ENCODE measurements at regions not wholly inside any gene's neighbourhood (a gene's known extent, or its start where the extent isn't known, plus 50 kb on each side); places are given as distances from the start of the nearest gene placed in this dataset.

DNA sequence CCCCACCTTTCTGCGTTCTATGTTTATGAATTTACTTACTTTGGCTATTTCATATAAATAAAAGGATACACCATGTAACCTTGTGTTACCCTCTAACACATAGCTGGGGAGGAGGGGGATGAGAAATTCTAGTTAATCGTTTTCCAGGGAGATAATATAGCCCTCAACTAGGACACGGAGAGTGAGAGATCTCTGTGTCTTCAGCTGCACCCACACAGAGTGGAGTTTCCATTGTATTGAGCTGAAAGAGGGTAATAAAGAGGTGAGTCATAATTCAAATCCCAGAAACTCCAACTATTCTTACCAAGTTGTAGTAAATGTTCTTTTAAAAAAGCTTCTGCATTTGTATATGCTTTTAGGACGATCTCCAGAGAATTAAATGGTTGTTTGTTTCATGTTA lies 110.1 kb upstream of the SULT1C3 start:
- DNase-seq (ENCODE audit: low read depth), result no peak
- H3K4me3 ChIP-seq (ENCODE audit: low read depth, low read length), result no peak overlapping the region
- TF ChIP-seq, protein P1, sequence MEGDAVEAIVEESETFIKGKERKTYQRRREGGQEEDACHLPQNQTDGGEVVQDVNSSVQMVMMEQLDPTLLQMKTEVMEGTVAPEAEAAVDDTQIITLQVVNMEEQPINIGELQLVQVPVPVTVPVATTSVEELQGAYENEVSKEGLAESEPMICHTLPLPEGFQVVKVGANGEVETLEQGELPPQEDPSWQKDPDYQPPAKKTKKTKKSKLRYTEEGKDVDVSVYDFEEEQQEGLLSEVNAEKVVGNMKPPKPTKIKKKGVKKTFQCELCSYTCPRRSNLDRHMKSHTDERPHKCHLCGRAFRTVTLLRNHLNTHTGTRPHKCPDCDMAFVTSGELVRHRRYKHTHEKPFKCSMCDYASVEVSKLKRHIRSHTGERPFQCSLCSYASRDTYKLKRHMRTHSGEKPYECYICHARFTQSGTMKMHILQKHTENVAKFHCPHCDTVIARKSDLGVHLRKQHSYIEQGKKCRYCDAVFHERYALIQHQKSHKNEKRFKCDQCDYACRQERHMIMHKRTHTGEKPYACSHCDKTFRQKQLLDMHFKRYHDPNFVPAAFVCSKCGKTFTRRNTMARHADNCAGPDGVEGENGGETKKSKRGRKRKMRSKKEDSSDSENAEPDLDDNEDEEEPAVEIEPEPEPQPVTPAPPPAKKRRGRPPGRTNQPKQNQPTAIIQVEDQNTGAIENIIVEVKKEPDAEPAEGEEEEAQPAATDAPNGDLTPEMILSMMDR (IDR thresholded peaks at IDR 0.05; ENCODE audit: low read depth, low read length, missing control alignments), result no peak

GRCh38 chr2:108133457-108133856 lies 106.3 kb upstream of the SULT1C3 start:
- no peak for DNase-seq (ENCODE audit: low read depth)
- H3K4me3 ChIP-seq (ENCODE audit: low read depth, low read length), result no peak overlapping the region

GRCh38 chr2:108139521-108139920 lies 100.2 kb upstream of the SULT1C3 start:
- DNase-seq (ENCODE audit: low read depth), result no peak
- TF ChIP-seq, protein P1 (IDR thresholded peaks at IDR 0.05; ENCODE audit: low read depth, low read length, missing control alignments), result no peak

More at GRCh38 chr2:108133457-108133856, 106.3 kb upstream of the SULT1C3 start:
- TF ChIP-seq, protein P1 (IDR thresholded peaks at IDR 0.05; ENCODE audit: low read depth, low read length, missing control alignments), result no peak

DNA sequence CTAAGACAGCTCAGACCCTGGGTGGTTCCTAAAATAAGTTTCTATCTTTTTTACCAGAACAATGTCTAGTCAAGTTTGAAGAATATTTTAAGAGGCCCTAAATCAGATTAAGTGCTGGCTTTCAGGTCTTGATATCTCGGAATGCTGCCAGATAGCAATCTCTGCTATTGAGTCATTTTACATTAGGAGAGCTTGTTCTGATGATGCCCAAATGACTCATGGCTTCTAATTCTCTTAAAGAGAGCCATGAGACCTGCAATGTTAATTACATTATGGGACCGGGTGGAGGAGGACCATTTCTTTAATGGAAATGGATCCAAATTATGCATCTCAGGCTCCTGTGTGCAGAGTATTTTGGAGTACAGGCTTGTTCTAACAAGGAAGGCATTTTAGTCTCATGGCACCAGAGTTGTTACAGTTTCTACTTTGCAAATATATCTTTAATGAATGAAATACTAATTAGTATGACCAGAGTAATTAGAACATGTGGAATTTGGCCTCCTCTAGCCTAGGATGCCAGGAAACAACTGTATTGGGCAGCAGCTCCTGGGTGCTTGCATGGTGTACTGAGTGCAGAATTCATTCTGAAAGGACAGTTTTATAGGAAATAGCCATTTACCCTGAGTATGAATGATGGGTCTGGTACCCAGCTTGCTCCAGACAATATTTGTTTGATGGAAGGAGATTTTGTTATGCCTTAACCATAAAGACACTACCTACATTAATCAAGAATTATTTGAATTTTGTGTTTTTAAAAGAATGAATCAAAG lies 94.0 kb upstream of the SULT1C3 start:
- H3K4me3 ChIP-seq (ENCODE audit: low read depth, low read length), result no peak overlapping the region
- TF ChIP-seq, protein P1 (IDR thresholded peaks at IDR 0.05; ENCODE audit: low read depth, low read length, missing control alignments), result no peak
- no peak for DNase-seq (ENCODE audit: low read depth)

More at GRCh38 chr2:108139521-108139920, 100.2 kb upstream of the SULT1C3 start:
- no peak overlapping the region for H3K4me3 ChIP-seq (ENCODE audit: low read depth, low read length)

GRCh38 chr2:108148555-108148954 lies 91.2 kb upstream of the SULT1C3 start:
- no peak overlapping the region for H3K4me3 ChIP-seq (ENCODE audit: low read depth, low read length)
- TF ChIP-seq, protein P1 (IDR thresholded peaks at IDR 0.05; ENCODE audit: low read depth, low read length, missing control alignments), result no peak
- DNase-seq (ENCODE audit: low read depth), result no peak

- DNase-seq (ENCODE audit: low read depth), result no peak
- TF ChIP-seq, protein P1 (IDR thresholded peaks at IDR 0.05; ENCODE audit: low read depth, low read length, missing control alignments), result no peak
- no peak overlapping the region for H3K4me3 ChIP-seq (ENCODE audit: low read depth, low read length)
Observed at GRCh38 chr2:108154366-108155061, 85.3 kb upstream of the SULT1C3 start.
